HG02884 (cell line): ENCODE measurements at regions not wholly inside any gene's neighbourhood (a gene's known extent, or its start where the extent isn't known, plus 50 kb on each side); places are given as distances from the start of the nearest gene placed in this dataset.

Source experiments
- ATAC-seq: cut with Tn5 transposase; IDR thresholded peaks from one replicate; pipeline ENCODE4 v1.9.1; 2021; ENCODE audit warnings: mild to moderate bottlenecking, moderate library complexity; ENCODE audit not compliant: unreplicated experiment

- peak; percentile 32 for ATAC-seq
Measured at GRCh38 chr4:121277194-121278105, 103.4 kb downstream of the QRFPR start.

GRCh38 chr4:121273191-121273590 lies 107.6 kb downstream of the QRFPR start:
- no peak for ATAC-seq

- ATAC-seq: peak; percentile 90
Measured at GRCh38 chr4:121272526-121272925, 108.3 kb downstream of the QRFPR start.

GRCh38 chr4:121270389-121270788 lies 106.3 kb upstream of the TNIP3 start:
- no peak for ATAC-seq

- ATAC-seq: no peak
Measured at GRCh38 chr4:121269001-121269400, 104.9 kb upstream of the TNIP3 start.

GRCh38 chr4:121266982-121267381 lies 102.9 kb upstream of the TNIP3 start:
- no peak for ATAC-seq

- ATAC-seq: peak; percentile 5
Measured at GRCh38 chr4:121256887-121257466, 92.9 kb upstream of the TNIP3 start.

- peak; percentile 99 for ATAC-seq
Measured at GRCh38 chr4:121255986-121256750, 92.0 kb upstream of the TNIP3 start.

- ATAC-seq: no peak
Measured at GRCh38 chr4:121253961-121254360, 89.8 kb upstream of the TNIP3 start.

GRCh38 chr4:121252224-121252806 lies 88.2 kb upstream of the TNIP3 start:
- peak; percentile 27 for ATAC-seq

- no peak for ATAC-seq
Measured at GRCh38 chr4:121248747-121249146, 84.6 kb upstream of the TNIP3 start.

- ATAC-seq: no peak
Measured at GRCh38 chr4:121246698-121247097, 82.6 kb upstream of the TNIP3 start.

GRCh38 chr4:121243485-121243884 lies 79.4 kb upstream of the TNIP3 start:
- ATAC-seq: peak; percentile 77

GRCh38 chr4:121242188-121242750 lies 78.1 kb upstream of the TNIP3 start:
- ATAC-seq: no peak

- ATAC-seq: no peak
Measured at GRCh38 chr4:121239951-121240350, 75.8 kb upstream of the TNIP3 start.

GRCh38 chr4:121238461-121238860 lies 74.3 kb upstream of the TNIP3 start:
- ATAC-seq: no peak

GRCh38 chr4:121237069-121237399 lies 72.9 kb upstream of the TNIP3 start:
- no peak for ATAC-seq

- ATAC-seq: no peak
Measured at GRCh38 chr4:121236353-121237068, 72.4 kb upstream of the TNIP3 start.

GRCh38 chr4:121233982-121234381 lies 69.9 kb upstream of the TNIP3 start:
- no peak for ATAC-seq

- ATAC-seq: no peak
Measured at GRCh38 chr4:121229993-121230392, 65.9 kb upstream of the TNIP3 start.
